ENCODE measurements at regions not wholly inside any gene's neighbourhood (a gene's known extent, or its start where the extent isn't known, plus 50 kb on each side); places are given as distances from the start of the nearest gene placed in this dataset.

DNA sequence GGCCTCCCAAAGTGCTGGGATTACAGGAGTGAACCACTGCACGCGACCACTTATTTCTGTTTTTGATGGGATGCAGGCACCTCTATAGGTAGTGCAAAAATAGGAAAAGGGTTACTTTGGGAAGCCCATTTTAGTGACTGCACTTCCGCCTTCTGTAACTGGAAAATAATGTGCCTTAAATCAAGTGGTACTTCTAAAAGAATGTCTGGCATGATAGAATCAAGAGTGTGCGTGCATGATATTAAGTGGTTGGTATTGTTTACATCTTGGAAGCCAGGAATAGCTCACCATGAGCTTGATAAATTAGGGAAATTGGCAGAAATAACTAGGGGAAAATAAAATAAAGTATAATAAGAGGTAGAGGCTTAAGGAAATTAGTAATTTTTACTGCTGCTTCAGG, 1067.0 kb downstream of the ADGRL2 start:
- POLR2A ChIA-PET = no interaction called here
- DNase-seq (no peak), ATAC-seq (no peak)
- no peaks in the 10 kb centered on the region for H3K4me1 Mint-ChIP-seq
- no peaks in the 10 kb centered on the region for H3K36me3 Mint-ChIP-seq
- H3K4me3 Mint-ChIP-seq = no peak overlapping the region
- no peak overlapping the region for H3K27ac Mint-ChIP-seq
- H3K9me3 Mint-ChIP-seq = peaks cover 0 to 3% (median 0%) of the 10 kb centered on the region in 9 donors
- H3K27me3 Mint-ChIP-seq = peaks cover 0 to 2% (median 0%) of the 10 kb centered on the region in 5 donors

GRCh38 chr1:82861749-82862148, 1061.0 kb downstream of the ADGRL2 start:
- H3K36me3 Mint-ChIP-seq = no peaks in the 10 kb centered on the region
- H3K4me1 Mint-ChIP-seq = no peaks in the 10 kb centered on the region
- POLR2A ChIA-PET = no interaction called here
- H3K27ac Mint-ChIP-seq = no peak overlapping the region
- peaks cover 0 to 1% (median 0%) of the 10 kb centered on the region in 5 donors for H3K27me3 Mint-ChIP-seq
- DNase-seq = no peak
- no peak for ATAC-seq
- H3K4me3 Mint-ChIP-seq = no peak overlapping the region
- H3K9me3 Mint-ChIP-seq = peaks cover 0 to 3% (median 0%) of the 10 kb centered on the region in 9 donors

GRCh38 chr1:82858031-82858430, 1057.3 kb downstream of the ADGRL2 start:
- Mint-ChIP-seq H3K27me3 (peaks cover 0 to 3% (median 1%) of the 10 kb centered on the region in 5 donors), H3K4me1 (no peaks in the 10 kb centered on the region), H3K4me3 (no peak overlapping the region), H3K27ac (no peak overlapping the region), H3K36me3 (no peaks in the 10 kb centered on the region), H3K9me3 (no peaks in the 10 kb centered on the region)
- POLR2A ChIA-PET = no interaction called here
- ATAC-seq (no peak), DNase-seq (no peak)

DNA sequence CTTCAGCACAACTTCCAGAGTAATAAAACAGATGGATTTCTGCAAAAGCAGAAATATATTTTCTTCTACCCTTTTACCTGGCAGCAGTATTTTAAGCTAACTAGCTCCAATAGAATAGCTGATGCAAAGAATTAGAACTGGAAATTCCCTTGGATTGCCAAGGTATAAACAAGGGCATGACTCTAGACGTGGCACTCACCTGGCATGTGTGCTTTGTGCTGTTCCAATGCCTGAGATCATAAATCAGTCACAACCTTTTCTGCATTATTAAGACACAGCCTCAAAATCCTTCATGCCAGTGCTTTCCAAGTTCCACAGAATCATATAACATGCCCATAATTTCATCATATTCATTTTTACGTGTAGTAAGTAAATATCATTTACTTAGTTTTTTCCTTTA, 1048.7 kb downstream of the ADGRL2 start:
- Mint-ChIP-seq H3K9me3 (peaks cover 0 to 5% (median 0%) of the 10 kb centered on the region in 9 donors), H3K27ac (no peak overlapping the region), H3K36me3 (no peaks in the 10 kb centered on the region), H3K4me1 (no peaks in the 10 kb centered on the region), H3K4me3 (no peak overlapping the region), H3K27me3 (no peaks in the 10 kb centered on the region)
- ATAC-seq = no peak
- POLR2A ChIA-PET = no interaction called here
- no peak for DNase-seq

GRCh38 chr1:82848043-82848442, 1047.3 kb downstream of the ADGRL2 start:
- no peak for DNase-seq
- POLR2A ChIA-PET = no interaction called here
- Mint-ChIP-seq H3K9me3 (peaks cover 0 to 5% (median 0%) of the 10 kb centered on the region in 9 donors), H3K4me1 (no peaks in the 10 kb centered on the region), H3K4me3 (no peak overlapping the region), H3K27ac (no peak overlapping the region), H3K36me3 (no peaks in the 10 kb centered on the region), H3K27me3 (no peaks in the 10 kb centered on the region)
- no peak for ATAC-seq

DNA sequence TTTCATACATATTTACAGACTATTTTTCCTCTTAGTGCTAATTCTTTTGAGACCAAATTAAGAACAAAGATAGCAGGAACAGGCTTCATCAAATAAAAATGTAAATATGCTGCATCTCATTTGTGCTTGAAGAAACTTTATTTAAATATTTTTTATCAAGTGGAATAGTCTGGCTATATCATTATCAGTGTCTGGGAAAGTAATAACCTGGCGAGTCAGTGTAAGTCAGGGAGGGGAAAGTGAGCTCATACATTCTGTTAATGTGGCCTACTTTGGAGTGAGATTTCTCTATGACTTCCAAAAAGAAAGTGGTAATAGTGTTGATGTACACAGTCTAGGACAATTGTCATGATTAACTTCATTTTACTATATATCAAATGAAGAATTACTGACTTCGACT, 1045.1 kb downstream of the ADGRL2 start:
- DNase-seq = no peak
- ATAC-seq = no peak
- no peak overlapping the region for H3K4me3 Mint-ChIP-seq
- H3K27me3 Mint-ChIP-seq = no peaks in the 10 kb centered on the region
- no peaks in the 10 kb centered on the region for H3K4me1 Mint-ChIP-seq
- no peaks in the 10 kb centered on the region for H3K36me3 Mint-ChIP-seq
- peaks cover 0 to 5% (median 0%) of the 10 kb centered on the region in 9 donors for H3K9me3 Mint-ChIP-seq
- POLR2A ChIA-PET = no interaction called here
- H3K27ac Mint-ChIP-seq = no peak overlapping the region

- POLR2A ChIA-PET = no interaction called here
- ATAC-seq = no peak
- no peak overlapping the region for H3K4me3 Mint-ChIP-seq
- no peaks in the 10 kb centered on the region for H3K4me1 Mint-ChIP-seq
- H3K27me3 Mint-ChIP-seq = no peaks in the 10 kb centered on the region
- no peaks in the 10 kb centered on the region for H3K36me3 Mint-ChIP-seq
- no peak for DNase-seq
- H3K9me3 Mint-ChIP-seq = peaks cover 0 to 2% (median 0%) of the 10 kb centered on the region in 9 donors
- no peak overlapping the region for H3K27ac Mint-ChIP-seq
Observed at GRCh38 chr1:82844911-82845827, 1044.4 kb downstream of the ADGRL2 start.

DNA sequence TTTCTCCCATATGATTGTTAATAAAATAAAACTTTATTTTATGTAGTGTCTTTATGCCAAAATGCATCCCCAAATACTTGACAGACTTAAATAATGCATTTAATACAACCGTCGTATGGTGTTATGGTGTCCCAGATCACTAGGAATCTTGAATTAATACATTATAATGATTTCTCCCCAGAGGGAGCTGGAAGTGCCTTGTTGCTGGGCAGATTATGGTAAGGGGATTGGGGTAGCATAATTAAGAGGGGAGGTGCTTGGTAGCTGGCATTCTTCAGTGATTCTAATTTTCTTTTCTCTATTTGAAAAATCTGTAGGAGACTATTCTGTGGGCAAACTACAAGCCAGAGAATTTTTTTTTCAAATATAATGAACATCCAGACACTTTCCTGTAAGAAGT, 1043.7 kb downstream of the ADGRL2 start:
- Mint-ChIP-seq H3K27ac (no peak overlapping the region), H3K4me3 (no peak overlapping the region), H3K4me1 (no peaks in the 10 kb centered on the region), H3K27me3 (no peaks in the 10 kb centered on the region), H3K9me3 (peaks cover 0 to 2% (median 0%) of the 10 kb centered on the region in 9 donors), H3K36me3 (no peaks in the 10 kb centered on the region)
- ATAC-seq (no peak), DNase-seq (no peak)
- POLR2A ChIA-PET = no interaction called here

DNA sequence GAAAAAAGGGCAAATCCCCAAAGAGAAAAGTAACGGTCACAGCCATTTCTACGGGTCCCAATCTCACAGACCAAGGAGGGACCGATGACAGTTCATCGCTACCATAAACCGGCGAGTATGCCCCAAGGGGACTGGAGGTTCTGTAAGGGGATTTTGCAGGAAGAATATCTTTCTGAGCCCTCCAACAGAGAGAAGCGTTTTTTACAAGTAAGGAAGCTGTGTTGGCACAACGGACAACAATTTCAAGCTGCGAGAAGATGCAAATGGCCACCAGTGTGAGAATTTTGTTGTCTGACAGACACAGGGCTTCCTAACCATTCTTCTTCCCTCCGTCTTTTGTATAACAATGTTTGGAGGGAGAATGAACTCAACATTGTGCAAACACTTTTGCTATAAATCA, 1043.1 kb downstream of the ADGRL2 start:
- DNase-seq (no peak), ATAC-seq (no peak)
- Mint-ChIP-seq H3K27me3 (no peaks in the 10 kb centered on the region), H3K4me1 (no peaks in the 10 kb centered on the region), H3K27ac (no peak overlapping the region), H3K4me3 (no peak overlapping the region), H3K9me3 (peaks cover 0 to 2% (median 0%) of the 10 kb centered on the region in 9 donors), H3K36me3 (no peaks in the 10 kb centered on the region)
- POLR2A ChIA-PET = no interaction called here

DNA sequence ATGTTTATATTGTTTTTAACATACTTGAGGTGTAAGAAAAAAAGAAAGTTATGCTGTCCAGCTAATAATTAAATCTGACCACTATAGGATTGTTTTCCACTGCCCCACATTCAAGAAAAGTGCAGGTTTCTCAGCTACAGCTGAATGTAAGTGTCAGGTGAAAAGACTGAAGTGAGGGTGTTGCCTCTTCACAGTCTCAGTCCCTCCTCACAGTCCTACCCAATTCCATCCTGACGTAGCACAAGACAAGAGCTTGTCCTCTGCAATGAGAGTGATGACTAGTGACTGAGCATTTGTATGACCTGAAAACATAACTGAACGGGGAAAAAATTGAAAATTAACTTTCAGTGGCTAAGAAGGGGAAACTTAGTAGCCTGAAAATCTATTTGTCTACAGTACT, 1039.5 kb downstream of the ADGRL2 start:
- Mint-ChIP-seq H3K27ac (no peak overlapping the region), H3K36me3 (no peaks in the 10 kb centered on the region), H3K9me3 (no peaks in the 10 kb centered on the region), H3K4me3 (no peak overlapping the region), H3K4me1 (no peaks in the 10 kb centered on the region), H3K27me3 (peaks cover 0 to 3% (median 2%) of the 10 kb centered on the region in 5 donors)
- POLR2A ChIA-PET = interaction anchor here (0.7 kb wide), 1 partner anchor 630 kb away, joined by 3 read pairs; no protein-coding TSS in a partner anchor
- ATAC-seq (no peak), DNase-seq (no peak)

DNA sequence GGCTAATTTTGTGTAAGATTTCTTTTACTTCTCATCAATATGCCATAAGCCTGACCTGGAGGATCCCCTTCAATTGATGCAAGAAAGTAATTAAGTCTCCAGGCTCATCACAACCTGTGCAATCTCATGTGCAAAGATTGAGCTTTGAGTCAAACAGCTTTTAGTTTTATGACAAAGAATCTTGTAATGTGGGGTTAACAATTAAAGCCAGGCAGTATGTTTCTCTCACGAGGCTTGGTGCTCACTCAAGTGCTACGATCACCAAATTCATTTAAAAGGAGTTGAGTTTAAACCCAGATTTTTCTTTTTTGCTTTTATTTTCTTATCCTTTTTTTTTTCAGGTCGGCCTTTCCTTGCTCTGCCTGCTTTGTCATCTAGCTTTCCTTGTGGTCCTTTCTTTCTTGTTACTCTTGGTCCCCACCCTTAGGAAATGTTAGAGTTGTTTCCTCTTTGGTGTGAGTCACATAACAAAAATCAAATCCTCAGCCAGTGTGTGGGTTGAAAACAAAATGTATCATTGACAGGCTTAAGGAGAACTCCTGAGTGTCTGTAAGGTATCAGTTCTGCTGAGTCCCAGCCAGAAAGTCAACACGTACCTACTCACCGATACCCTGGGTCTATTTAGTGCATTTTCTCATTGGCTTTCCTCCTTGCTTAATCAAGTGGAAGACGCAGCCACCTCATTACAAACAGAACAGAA, 1037.2 kb downstream of the ADGRL2 start:
- ATAC-seq (no peak), DNase-seq (no peak)
- Mint-ChIP-seq H3K4me3 (no peak overlapping the region), H3K27ac (no peak overlapping the region), H3K27me3 (peaks cover 0 to 8% (median 3%) of the 10 kb centered on the region in 5 donors), H3K4me1 (no peaks in the 10 kb centered on the region), H3K36me3 (no peaks in the 10 kb centered on the region), H3K9me3 (no peaks in the 10 kb centered on the region)
- POLR2A ChIA-PET = no interaction called here

DNA sequence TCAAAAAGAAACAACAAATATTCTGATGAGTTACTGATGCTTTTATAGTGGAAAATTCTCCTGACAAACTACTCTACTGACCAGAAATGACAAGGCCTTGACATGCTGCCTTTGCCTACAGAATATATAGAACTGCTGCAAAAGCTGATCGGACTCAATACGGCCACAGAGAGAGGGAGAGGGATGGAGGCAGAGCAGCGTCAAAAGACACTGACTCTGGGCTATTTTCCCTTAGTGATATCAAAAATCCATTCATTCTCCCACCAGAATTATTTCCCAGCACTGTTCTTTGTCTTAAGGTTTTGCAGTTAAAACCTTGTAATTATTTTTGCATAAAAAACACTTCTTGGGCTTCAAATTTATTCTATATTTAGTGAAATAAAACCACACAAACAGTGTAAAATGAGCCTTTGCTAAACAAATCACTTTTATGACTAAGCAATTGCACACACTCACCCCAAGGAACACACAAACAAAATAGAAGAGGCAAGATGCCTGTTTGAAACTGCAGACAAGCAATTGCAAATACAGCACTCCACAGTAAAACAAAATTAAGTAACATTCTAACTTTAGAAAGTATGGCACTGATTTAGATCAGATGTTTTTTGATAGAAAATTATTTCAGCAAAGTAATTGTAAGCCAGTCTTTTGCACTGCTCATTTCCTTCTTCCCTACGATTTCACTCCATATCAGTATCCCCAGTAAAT, 1036.4 kb downstream of the ADGRL2 start:
- no peaks in the 10 kb centered on the region for H3K36me3 Mint-ChIP-seq

More for the DNA sequence above, 1036.4 kb downstream of the ADGRL2 start:
- POLR2A ChIA-PET = no interaction called here
- Mint-ChIP-seq H3K4me3 (no peak overlapping the region), H3K9me3 (no peaks in the 10 kb centered on the region), H3K27ac (no peak overlapping the region), H3K4me1 (no peaks in the 10 kb centered on the region), H3K27me3 (peaks cover 0 to 8% (median 3%) of the 10 kb centered on the region in 5 donors)
- ATAC-seq (no peak), DNase-seq (no peak)
